H7 (cell line): ENCODE measurements at regions not wholly inside any gene's neighbourhood (a gene's known extent, or its start where the extent isn't known, plus 50 kb on each side); places are given as distances from the start of the nearest gene placed in this dataset.

Experiments
- DNase-seq: peaks from one replicate; pipeline ENCODE4 v3.0.0; 2012
- H3K27me3 ChIP-seq: 2 replicates; pipeline ENCODE4 v1.6.0; 2011; ENCODE audit warnings: mild to moderate bottlenecking, low read length; ENCODE audit not compliant: control insufficient read depth, insufficient read depth
- H3K36me3 ChIP-seq: replicated peaks from 2 replicates; pipeline ENCODE4 v1.5.1; 2011; ENCODE audit warnings: low read length; ENCODE audit not compliant: control insufficient read depth, insufficient read depth
- H3K4me3 ChIP-seq: 2 replicates; pipeline ENCODE4 v1.5.1; 2011; ENCODE audit warnings: low read depth, mild to moderate bottlenecking, control low read depth, low read length, moderate library complexity; ENCODE audit not compliant: insufficient read depth

- Histone ChIP-seq H3K4me3 (no peak overlapping the region), H3K36me3 (no peaks in the 10 kb centered on the region), H3K27me3 (no peaks in the 10 kb centered on the region)
- no peak for DNase-seq
These were observed 285.1 kb downstream of the TMEM114 start for GRCh38 chr16:8305201-8305600.

GRCh38 chr16:8299635-8300034 lies 290.7 kb downstream of the TMEM114 start:
- Histone ChIP-seq H3K36me3 (no peaks in the 10 kb centered on the region), H3K4me3 (no peak overlapping the region), H3K27me3 (no peaks in the 10 kb centered on the region)
- DNase-seq, result no peak

- no peaks in the 10 kb centered on the region for H3K27me3 ChIP-seq
- no peak for DNase-seq
- H3K4me3 ChIP-seq, result no peak overlapping the region
- H3K36me3 ChIP-seq, result no peaks in the 10 kb centered on the region
These were observed 294.6 kb downstream of the TMEM114 start for GRCh38 chr16:8295513-8296237.

- Histone ChIP-seq H3K4me3 (no peak overlapping the region), H3K36me3 (no peaks in the 10 kb centered on the region), H3K27me3 (no peaks in the 10 kb centered on the region)
- no peak for DNase-seq
These were observed 296.9 kb downstream of the TMEM114 start for GRCh38 chr16:8293413-8293812.

- Histone ChIP-seq H3K4me3 (no peak overlapping the region), H3K27me3 (no peaks in the 10 kb centered on the region), H3K36me3 (no peaks in the 10 kb centered on the region)
- no peak for DNase-seq
These were observed 298.0 kb downstream of the TMEM114 start for GRCh38 chr16:8292271-8292670.

GRCh38 chr16:8286348-8286747 lies 304.0 kb downstream of the TMEM114 start:
- H3K27me3 ChIP-seq, result no peaks in the 10 kb centered on the region
- no peak for DNase-seq
- H3K4me3 ChIP-seq, result no peak overlapping the region
- no peaks in the 10 kb centered on the region for H3K36me3 ChIP-seq

GRCh38 chr16:8283195-8283594 lies 307.1 kb downstream of the TMEM114 start:
- Histone ChIP-seq H3K36me3 (no peaks in the 10 kb centered on the region), H3K4me3 (no peak overlapping the region), H3K27me3 (no peaks in the 10 kb centered on the region)
- DNase-seq, result no peak

- no peak for DNase-seq
- no peaks in the 10 kb centered on the region for H3K27me3 ChIP-seq
- no peaks in the 10 kb centered on the region for H3K36me3 ChIP-seq
- no peak overlapping the region for H3K4me3 ChIP-seq
These were observed 312.2 kb downstream of the TMEM114 start for GRCh38 chr16:8278031-8278580.

- no peaks in the 10 kb centered on the region for H3K36me3 ChIP-seq
- no peaks in the 10 kb centered on the region for H3K27me3 ChIP-seq
- DNase-seq, result no peak
- H3K4me3 ChIP-seq, result no peak overlapping the region
These were observed 319.0 kb downstream of the TMEM114 start for GRCh38 chr16:8271344-8271743.

GRCh38 chr16:8262299-8262698 lies 328.0 kb downstream of the TMEM114 start:
- Histone ChIP-seq H3K27me3 (no peaks in the 10 kb centered on the region), H3K36me3 (no peaks in the 10 kb centered on the region), H3K4me3 (no peak overlapping the region)
- DNase-seq, result no peak

- no peak overlapping the region for H3K4me3 ChIP-seq
- H3K27me3 ChIP-seq, result no peaks in the 10 kb centered on the region
- no peak for DNase-seq
- H3K36me3 ChIP-seq, result no peaks in the 10 kb centered on the region
These were observed 330.2 kb downstream of the TMEM114 start for GRCh38 chr16:8260140-8260539.

- DNase-seq, result peak; percentile 5
- H3K36me3 ChIP-seq, result no peaks in the 10 kb centered on the region
- no peak overlapping the region for H3K4me3 ChIP-seq
- no peaks in the 10 kb centered on the region for H3K27me3 ChIP-seq
These were observed 331.8 kb downstream of the TMEM114 start for GRCh38 chr16:8258523-8258922.

- H3K4me3 ChIP-seq, result no peak overlapping the region
- DNase-seq, result no peak
These were observed 332.8 kb downstream of the TMEM114 start for GRCh38 chr16:8257561-8257960.

GRCh38 chr16:8254405-8254804 lies 335.9 kb downstream of the TMEM114 start:
- H3K36me3 ChIP-seq, result no peaks in the 10 kb centered on the region
- H3K27me3 ChIP-seq, result no peaks in the 10 kb centered on the region
- DNase-seq, result no peak
- no peak overlapping the region for H3K4me3 ChIP-seq

More at GRCh38 chr16:8257561-8257960, 332.8 kb downstream of the TMEM114 start:
- Histone ChIP-seq H3K27me3 (no peaks in the 10 kb centered on the region), H3K36me3 (no peaks in the 10 kb centered on the region)

GRCh38 chr16:8253718-8254117 lies 336.6 kb downstream of the TMEM114 start:
- H3K36me3 ChIP-seq, result no peaks in the 10 kb centered on the region
- DNase-seq, result no peak
- no peaks in the 10 kb centered on the region for H3K27me3 ChIP-seq
- no peak overlapping the region for H3K4me3 ChIP-seq
